HepG2 (cell line): ENCODE measurements at regions not wholly inside any gene's neighbourhood (a gene's known extent, or its start where the extent isn't known, plus 50 kb on each side); places are given as distances from the start of the nearest gene placed in this dataset.

ENCODE experiments used
- CBX1 ChIP-seq: IDR thresholded peaks from one replicate; pipeline ENCODE4 v1.6.1; 2016; ENCODE audit warnings: antibody characterized with exemption, low read depth
- POGK ChIP-seq: sonication (generic); formaldehyde crosslinking; conservative IDR thresholded peaks from 2 replicates; pipeline ENCODE4 v1.8.0; 2022; ENCODE audit warnings: mild to moderate bottlenecking, moderate library complexity, missing genetic modification reagents
- TF ChIP-seq, protein P1 (sequence below), 2 experiments: IDR thresholded peaks; 2 replicates each; pipeline ENCODE4 v1.6.1; 2011 to 2012; ENCODE audit warnings: low read length in 2 of 2, borderline replicate concordance in 1 of 2, low read depth in 1 of 2, mild to moderate bottlenecking in 1 of 2, moderate library complexity in 1 of 2

- TF ChIP-seq, protein P1, sequence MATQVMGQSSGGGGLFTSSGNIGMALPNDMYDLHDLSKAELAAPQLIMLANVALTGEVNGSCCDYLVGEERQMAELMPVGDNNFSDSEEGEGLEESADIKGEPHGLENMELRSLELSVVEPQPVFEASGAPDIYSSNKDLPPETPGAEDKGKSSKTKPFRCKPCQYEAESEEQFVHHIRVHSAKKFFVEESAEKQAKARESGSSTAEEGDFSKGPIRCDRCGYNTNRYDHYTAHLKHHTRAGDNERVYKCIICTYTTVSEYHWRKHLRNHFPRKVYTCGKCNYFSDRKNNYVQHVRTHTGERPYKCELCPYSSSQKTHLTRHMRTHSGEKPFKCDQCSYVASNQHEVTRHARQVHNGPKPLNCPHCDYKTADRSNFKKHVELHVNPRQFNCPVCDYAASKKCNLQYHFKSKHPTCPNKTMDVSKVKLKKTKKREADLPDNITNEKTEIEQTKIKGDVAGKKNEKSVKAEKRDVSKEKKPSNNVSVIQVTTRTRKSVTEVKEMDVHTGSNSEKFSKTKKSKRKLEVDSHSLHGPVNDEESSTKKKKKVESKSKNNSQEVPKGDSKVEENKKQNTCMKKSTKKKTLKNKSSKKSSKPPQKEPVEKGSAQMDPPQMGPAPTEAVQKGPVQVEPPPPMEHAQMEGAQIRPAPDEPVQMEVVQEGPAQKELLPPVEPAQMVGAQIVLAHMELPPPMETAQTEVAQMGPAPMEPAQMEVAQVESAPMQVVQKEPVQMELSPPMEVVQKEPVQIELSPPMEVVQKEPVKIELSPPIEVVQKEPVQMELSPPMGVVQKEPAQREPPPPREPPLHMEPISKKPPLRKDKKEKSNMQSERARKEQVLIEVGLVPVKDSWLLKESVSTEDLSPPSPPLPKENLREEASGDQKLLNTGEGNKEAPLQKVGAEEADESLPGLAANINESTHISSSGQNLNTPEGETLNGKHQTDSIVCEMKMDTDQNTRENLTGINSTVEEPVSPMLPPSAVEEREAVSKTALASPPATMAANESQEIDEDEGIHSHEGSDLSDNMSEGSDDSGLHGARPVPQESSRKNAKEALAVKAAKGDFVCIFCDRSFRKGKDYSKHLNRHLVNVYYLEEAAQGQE (IDR thresholded peaks at IDR 0.05; ENCODE audit: borderline replicate concordance in 1 of 2, low read depth in 1 of 2, low read length in 2 of 2): no peak
- TF ChIP-seq CBX1 (no peak), POGK (CRISPR knock-in tag) (no peak)
These were observed 68.8 kb upstream of the ALDH1A3 start for GRCh38 chr15:100810831-100811230.
